ENCODE measurements at regions not wholly inside any gene's neighbourhood (a gene's known extent, or its start where the extent isn't known, plus 50 kb on each side); places are given as distances from the start of the nearest gene placed in this dataset.
"Not testable (repeated sequence)": the region's sequence is repeated elsewhere in the genome, so short reads cannot be mapped to it uniquely, and the experiment has no call there.

DNA sequence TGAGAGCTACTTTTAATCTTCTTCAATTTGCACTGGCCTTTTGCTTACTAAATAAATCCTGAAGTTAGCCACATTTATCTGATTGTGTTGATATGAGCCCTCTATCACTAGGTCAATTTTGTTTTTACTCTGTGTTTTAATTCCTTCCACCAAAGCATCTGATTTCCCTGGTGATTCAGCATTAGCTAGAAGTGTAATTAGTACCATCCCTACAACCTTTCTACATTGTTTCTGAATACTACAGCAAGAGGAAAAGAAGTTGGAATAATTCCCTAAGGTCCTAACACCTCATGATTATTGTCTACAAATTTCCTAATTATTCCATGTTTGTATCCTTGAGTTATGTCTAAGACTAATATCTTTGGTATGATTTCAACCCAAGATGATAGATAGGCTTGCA lies 1093.6 kb downstream of the SUCLG1 start:
- H3K4me3 ChIP-seq (ENCODE audit: control insufficient read depth in 2 of 3, extremely low read depth in 1 of 3, insufficient read depth in 2 of 3, low read depth in 1 of 3, low read length in 3 of 3) = no peak overlapping the region
- no peaks in the 10 kb centered on the region for H3K27me3 ChIP-seq (ENCODE audit: control insufficient read depth, extremely low read depth, insufficient read depth, low read length)
- no peaks in the 10 kb centered on the region for H3K79me2 ChIP-seq (ENCODE audit: control insufficient read depth, insufficient read depth, low read length)
- no peak for TF ChIP-seq EZH2 (IDR thresholded peaks at IDR 0.05; ENCODE audit: low read length)
- TF ChIP-seq, protein P1, sequence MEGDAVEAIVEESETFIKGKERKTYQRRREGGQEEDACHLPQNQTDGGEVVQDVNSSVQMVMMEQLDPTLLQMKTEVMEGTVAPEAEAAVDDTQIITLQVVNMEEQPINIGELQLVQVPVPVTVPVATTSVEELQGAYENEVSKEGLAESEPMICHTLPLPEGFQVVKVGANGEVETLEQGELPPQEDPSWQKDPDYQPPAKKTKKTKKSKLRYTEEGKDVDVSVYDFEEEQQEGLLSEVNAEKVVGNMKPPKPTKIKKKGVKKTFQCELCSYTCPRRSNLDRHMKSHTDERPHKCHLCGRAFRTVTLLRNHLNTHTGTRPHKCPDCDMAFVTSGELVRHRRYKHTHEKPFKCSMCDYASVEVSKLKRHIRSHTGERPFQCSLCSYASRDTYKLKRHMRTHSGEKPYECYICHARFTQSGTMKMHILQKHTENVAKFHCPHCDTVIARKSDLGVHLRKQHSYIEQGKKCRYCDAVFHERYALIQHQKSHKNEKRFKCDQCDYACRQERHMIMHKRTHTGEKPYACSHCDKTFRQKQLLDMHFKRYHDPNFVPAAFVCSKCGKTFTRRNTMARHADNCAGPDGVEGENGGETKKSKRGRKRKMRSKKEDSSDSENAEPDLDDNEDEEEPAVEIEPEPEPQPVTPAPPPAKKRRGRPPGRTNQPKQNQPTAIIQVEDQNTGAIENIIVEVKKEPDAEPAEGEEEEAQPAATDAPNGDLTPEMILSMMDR (optimal IDR thresholded peaks at IDR 0.05 in 1 of 3, IDR thresholded peaks at IDR 0.05 in 1 of 3, conservative IDR thresholded peaks at IDR 0.05 in 1 of 3; ENCODE audit: extremely low read depth in 1 of 3, insufficient read depth in 2 of 3, low read length in 3 of 3) = no peak
- no peaks in the 10 kb centered on the region for H3K4me1 ChIP-seq (ENCODE audit: control insufficient read depth, extremely low read depth, insufficient read depth, low read length)
- peaks cover 2% of the 10 kb centered on the region for H3K9me3 ChIP-seq (ENCODE audit: control insufficient read depth, low read depth, low read length)
- H2AFZ ChIP-seq (ENCODE audit: control insufficient read depth, low read length) = no peak overlapping the region
- H3K9me1 ChIP-seq (ENCODE audit: control insufficient read depth, extremely low read depth, insufficient read depth, low read length) = no peaks in the 10 kb centered on the region
- no peak overlapping the region for H3K9ac ChIP-seq (ENCODE audit: control insufficient read depth, extremely low read depth, insufficient read depth, low read length)
- no peak overlapping the region for H3K27ac ChIP-seq (ENCODE audit: control insufficient read depth, insufficient read depth, low read length)
- DNase-seq (ENCODE audit: low read depth, low spot score) = no peak
- H4K20me1 ChIP-seq (ENCODE audit: control insufficient read depth, extremely low read depth, insufficient read depth, low read length) = no peaks in the 10 kb centered on the region
- no peak for FAIRE-seq
- no peak overlapping the region for H3K4me2 ChIP-seq (ENCODE audit: control insufficient read depth, extremely low read depth, insufficient read depth, low read depth, low read length)
- dilution Hi-C loops (cut with MboI; ENCODE audit: extremely low pct_ligation_motif_present, low sequenced_read_pairs) = no loop called here
- H3K36me3 ChIP-seq (ENCODE audit: control insufficient read depth in 2 of 2, extremely low read depth in 1 of 2, insufficient read depth in 2 of 2, low read length in 2 of 2) = no peaks in the 10 kb centered on the region

DNA sequence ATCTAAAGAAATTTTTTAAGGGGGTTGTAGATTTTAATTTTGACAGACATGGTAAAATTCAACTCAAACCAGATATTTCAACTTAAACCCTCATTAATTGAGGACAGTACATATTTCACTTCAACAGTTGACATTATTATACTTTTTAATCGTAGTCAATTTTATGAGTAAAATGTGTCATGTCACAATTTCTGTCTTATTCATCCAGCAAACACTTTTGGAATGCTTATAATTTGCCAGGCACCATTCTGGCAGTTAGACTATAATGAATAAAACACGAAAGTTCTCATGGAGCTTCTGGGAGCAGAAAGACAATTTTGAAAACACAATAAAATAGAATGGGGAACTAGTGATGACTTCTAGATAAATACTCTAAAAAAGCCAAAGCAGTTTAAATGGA lies 1094.8 kb downstream of the SUCLG1 start:
- H3K27me3 ChIP-seq (ENCODE audit: control insufficient read depth, extremely low read depth, insufficient read depth, low read length) = no peaks in the 10 kb centered on the region
- H3K9me1 ChIP-seq (ENCODE audit: control insufficient read depth, extremely low read depth, insufficient read depth, low read length) = no peaks in the 10 kb centered on the region
- H3K4me3 ChIP-seq (ENCODE audit: control insufficient read depth in 2 of 3, extremely low read depth in 1 of 3, insufficient read depth in 2 of 3, low read depth in 1 of 3, low read length in 3 of 3) = no peak overlapping the region
- no peaks in the 10 kb centered on the region for H3K36me3 ChIP-seq (ENCODE audit: control insufficient read depth in 2 of 2, extremely low read depth in 1 of 2, insufficient read depth in 2 of 2, low read length in 2 of 2)
- H3K4me1 ChIP-seq (ENCODE audit: control insufficient read depth, extremely low read depth, insufficient read depth, low read length) = no peaks in the 10 kb centered on the region
- FAIRE-seq (no peak), DNase-seq (ENCODE audit: low read depth, low spot score) (no peak)
- no peak overlapping the region for H3K27ac ChIP-seq (ENCODE audit: control insufficient read depth, insufficient read depth, low read length)
- dilution Hi-C loops (cut with MboI; ENCODE audit: extremely low pct_ligation_motif_present, low sequenced_read_pairs) = no loop called here
- H3K9ac ChIP-seq (ENCODE audit: control insufficient read depth, extremely low read depth, insufficient read depth, low read length) = no peak overlapping the region
- no peak overlapping the region for H3K4me2 ChIP-seq (ENCODE audit: control insufficient read depth, extremely low read depth, insufficient read depth, low read depth, low read length)
- peaks cover 2% of the 10 kb centered on the region for H3K9me3 ChIP-seq (ENCODE audit: control insufficient read depth, low read depth, low read length)
- H3K79me2 ChIP-seq (ENCODE audit: control insufficient read depth, insufficient read depth, low read length) = no peaks in the 10 kb centered on the region
- H4K20me1 ChIP-seq (ENCODE audit: control insufficient read depth, extremely low read depth, insufficient read depth, low read length) = no peaks in the 10 kb centered on the region
- TF ChIP-seq, protein P1 (optimal IDR thresholded peaks at IDR 0.05 in 1 of 3, IDR thresholded peaks at IDR 0.05 in 1 of 3, conservative IDR thresholded peaks at IDR 0.05 in 1 of 3; ENCODE audit: extremely low read depth in 1 of 3, insufficient read depth in 2 of 3, low read length in 3 of 3) = no peak
- no peak for TF ChIP-seq EZH2 (IDR thresholded peaks at IDR 0.05; ENCODE audit: low read length)
- H2AFZ ChIP-seq (ENCODE audit: control insufficient read depth, low read length) = no peak overlapping the region

DNA sequence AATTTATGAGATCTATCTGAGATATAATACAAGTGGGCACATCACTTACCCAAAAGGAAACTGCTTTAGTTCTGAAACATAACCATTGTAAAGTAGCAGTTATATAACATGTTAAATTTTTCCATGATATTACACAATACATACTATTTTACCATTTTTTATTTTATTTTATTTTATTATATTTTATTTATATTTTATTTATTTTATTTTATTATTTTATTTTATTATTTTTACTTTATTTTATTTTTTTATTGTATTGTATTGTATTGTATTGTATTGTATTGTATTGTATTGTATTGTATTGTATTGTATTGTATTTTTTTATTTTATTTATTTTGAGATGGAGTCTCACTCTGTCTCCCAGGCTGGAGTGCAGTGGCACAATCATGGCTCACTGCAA lies 1095.9 kb downstream of the SUCLG1 start:
- H3K4me2 ChIP-seq (ENCODE audit: control insufficient read depth, extremely low read depth, insufficient read depth, low read depth, low read length); H3K27ac ChIP-seq (ENCODE audit: control insufficient read depth, insufficient read depth, low read length); H4K20me1 ChIP-seq (ENCODE audit: control insufficient read depth, extremely low read depth, insufficient read depth, low read length); H3K9me3 ChIP-seq (ENCODE audit: control insufficient read depth, low read depth, low read length); DNase-seq (ENCODE audit: low read depth, low spot score); H3K36me3 ChIP-seq (ENCODE audit: control insufficient read depth in 2 of 2, extremely low read depth in 1 of 2, insufficient read depth in 2 of 2, low read length in 2 of 2); H3K27me3 ChIP-seq (ENCODE audit: control insufficient read depth, extremely low read depth, insufficient read depth, low read length); H3K9me1 ChIP-seq (ENCODE audit: control insufficient read depth, extremely low read depth, insufficient read depth, low read length); H3K79me2 ChIP-seq (ENCODE audit: control insufficient read depth, insufficient read depth, low read length); H3K4me1 ChIP-seq (ENCODE audit: control insufficient read depth, extremely low read depth, insufficient read depth, low read length); H2AFZ ChIP-seq (ENCODE audit: control insufficient read depth, low read length); dilution Hi-C loops (cut with MboI; ENCODE audit: extremely low pct_ligation_motif_present, low sequenced_read_pairs); H3K4me3 ChIP-seq (ENCODE audit: control insufficient read depth in 2 of 3, extremely low read depth in 1 of 3, insufficient read depth in 2 of 3, low read depth in 1 of 3, low read length in 3 of 3); FAIRE-seq; H3K9ac ChIP-seq (ENCODE audit: control insufficient read depth, extremely low read depth, insufficient read depth, low read length): not testable (repeated sequence)
